ENCODE measurements at regions not wholly inside any gene's neighbourhood (a gene's known extent, or its start where the extent isn't known, plus 50 kb on each side); places are given as distances from the start of the nearest gene placed in this dataset.

GRCh38 chr15:52879145-52879544 is 89.0 kb upstream of the ONECUT1 start:
- TF ChIP-seq, protein P1, sequence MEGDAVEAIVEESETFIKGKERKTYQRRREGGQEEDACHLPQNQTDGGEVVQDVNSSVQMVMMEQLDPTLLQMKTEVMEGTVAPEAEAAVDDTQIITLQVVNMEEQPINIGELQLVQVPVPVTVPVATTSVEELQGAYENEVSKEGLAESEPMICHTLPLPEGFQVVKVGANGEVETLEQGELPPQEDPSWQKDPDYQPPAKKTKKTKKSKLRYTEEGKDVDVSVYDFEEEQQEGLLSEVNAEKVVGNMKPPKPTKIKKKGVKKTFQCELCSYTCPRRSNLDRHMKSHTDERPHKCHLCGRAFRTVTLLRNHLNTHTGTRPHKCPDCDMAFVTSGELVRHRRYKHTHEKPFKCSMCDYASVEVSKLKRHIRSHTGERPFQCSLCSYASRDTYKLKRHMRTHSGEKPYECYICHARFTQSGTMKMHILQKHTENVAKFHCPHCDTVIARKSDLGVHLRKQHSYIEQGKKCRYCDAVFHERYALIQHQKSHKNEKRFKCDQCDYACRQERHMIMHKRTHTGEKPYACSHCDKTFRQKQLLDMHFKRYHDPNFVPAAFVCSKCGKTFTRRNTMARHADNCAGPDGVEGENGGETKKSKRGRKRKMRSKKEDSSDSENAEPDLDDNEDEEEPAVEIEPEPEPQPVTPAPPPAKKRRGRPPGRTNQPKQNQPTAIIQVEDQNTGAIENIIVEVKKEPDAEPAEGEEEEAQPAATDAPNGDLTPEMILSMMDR (IDR thresholded peaks at IDR 0.05) = no peak
- no peak for TF ChIP-seq POLR2A (IDR thresholded peaks at IDR 0.05)

All from uterus (tissue), 2 donors.